SU-DHL-6 (cell line): ENCODE measurements at regions not wholly inside any gene's neighbourhood (a gene's known extent, or its start where the extent isn't known, plus 50 kb on each side); places are given as distances from the start of the nearest gene placed in this dataset.

Source experiments
- H2AFZ ChIP-seq: fragments of 200-600 bp; sonication (generic); 2 replicates; pipeline ENCODE4 v1.6.1; 2014; ENCODE audit warnings: low read depth, mild to moderate bottlenecking, moderate library complexity, mixed read lengths, antibody characterized with exemption, low read length; ENCODE audit not compliant: severe bottlenecking
- H3F3A ChIP-seq: fragments of 200-600 bp; shearing (Covaris generic); 2 replicates; pipeline ENCODE4 v1.6.0; 2016; ENCODE audit warnings: antibody characterized with exemption, mild to moderate bottlenecking; ENCODE audit not compliant: insufficient read depth
- H3K27ac ChIP-seq: fragments of 200-600 bp; sonication (generic); 2 replicates; pipeline ENCODE4 v1.5.1; 2016; ENCODE audit warnings: low read depth, mild to moderate bottlenecking, low read length, moderate library complexity, mixed read lengths
- H3K27me3 ChIP-seq: fragments of 200-600 bp; sonication (generic), shearing (Covaris generic); 2 replicates; pipeline ENCODE4 v1.6.0; 2014; ENCODE audit warnings: mild to moderate bottlenecking, low read length
- H3K36me3 ChIP-seq: fragments of 200-600 bp; sonication (generic); 2 replicates; pipeline ENCODE4 v1.6.1; 2014; ENCODE audit warnings: mild to moderate bottlenecking, low read length, mixed read lengths
- H3K4me2 ChIP-seq: fragments of 300-600, 200-600 bp; shearing (Covaris generic), sonication (generic); 2 replicates; pipeline ENCODE4 v1.6.0; 2014; ENCODE audit warnings: low read length, low read depth, mild to moderate bottlenecking; ENCODE audit not compliant: poor library complexity, severe bottlenecking
- H3K4me3 ChIP-seq: fragments of 200-600 bp; sonication (generic); 2 replicates; pipeline ENCODE4 v1.5.1; 2014; ENCODE audit warnings: antibody characterized with exemption, low read length, mild to moderate bottlenecking, mixed read lengths; ENCODE audit not compliant: insufficient read depth, poor library complexity, severe bottlenecking
- H3K79me2 ChIP-seq: fragments of 200-600 bp; sonication (generic); 2 replicates; pipeline ENCODE4 v1.6.1; 2014; ENCODE audit warnings: mild to moderate bottlenecking, low read length, moderate library complexity; ENCODE audit not compliant: insufficient read depth
- H3K9ac ChIP-seq: fragments of 200-600 bp; sonication (generic); 2 replicates; pipeline ENCODE4 v1.7.0; 2014; ENCODE audit warnings: mild to moderate bottlenecking, low read length
- H3K9me2 ChIP-seq: fragments of 200-600 bp; sonication (generic); replicated peaks from 2 replicates; pipeline ENCODE4 v1.6.1; 2014; ENCODE audit warnings: low read length; ENCODE audit not compliant: insufficient read depth
- H3K9me3 ChIP-seq: fragments of 200-600 bp; sonication (generic); 2 replicates; pipeline ENCODE4 v1.6.1; 2014; ENCODE audit warnings: low read length, mixed read lengths; ENCODE audit not compliant: insufficient read depth
- H4K20me1 ChIP-seq: fragments of 200-600 bp; sonication (generic); 2 replicates; pipeline ENCODE4 v1.6.1; 2014; ENCODE audit warnings: low read depth, mild to moderate bottlenecking, antibody characterized with exemption, low read length, moderate library complexity, mixed read lengths
- EZH2phosphoT487 ChIP-seq: fragments of 200-600 bp; sonication (generic), shearing (Covaris generic); conservative IDR thresholded peaks from 2 replicates; pipeline ENCODE4 v1.6.1; 2018; ENCODE audit warnings: mild to moderate bottlenecking, antibody characterized with exemption, low read length, moderate library complexity, mixed read lengths
- TF ChIP-seq, protein P1 (sequence below): fragments of 200-600 bp; sonication (generic); IDR thresholded peaks from one replicate; pipeline ENCODE4 v1.5.1; 2017; ENCODE audit warnings: antibody characterized with exemption, mild to moderate bottlenecking, low read length, moderate library complexity; ENCODE audit not compliant: insufficient read depth, poor library complexity, severe bottlenecking

DNA sequence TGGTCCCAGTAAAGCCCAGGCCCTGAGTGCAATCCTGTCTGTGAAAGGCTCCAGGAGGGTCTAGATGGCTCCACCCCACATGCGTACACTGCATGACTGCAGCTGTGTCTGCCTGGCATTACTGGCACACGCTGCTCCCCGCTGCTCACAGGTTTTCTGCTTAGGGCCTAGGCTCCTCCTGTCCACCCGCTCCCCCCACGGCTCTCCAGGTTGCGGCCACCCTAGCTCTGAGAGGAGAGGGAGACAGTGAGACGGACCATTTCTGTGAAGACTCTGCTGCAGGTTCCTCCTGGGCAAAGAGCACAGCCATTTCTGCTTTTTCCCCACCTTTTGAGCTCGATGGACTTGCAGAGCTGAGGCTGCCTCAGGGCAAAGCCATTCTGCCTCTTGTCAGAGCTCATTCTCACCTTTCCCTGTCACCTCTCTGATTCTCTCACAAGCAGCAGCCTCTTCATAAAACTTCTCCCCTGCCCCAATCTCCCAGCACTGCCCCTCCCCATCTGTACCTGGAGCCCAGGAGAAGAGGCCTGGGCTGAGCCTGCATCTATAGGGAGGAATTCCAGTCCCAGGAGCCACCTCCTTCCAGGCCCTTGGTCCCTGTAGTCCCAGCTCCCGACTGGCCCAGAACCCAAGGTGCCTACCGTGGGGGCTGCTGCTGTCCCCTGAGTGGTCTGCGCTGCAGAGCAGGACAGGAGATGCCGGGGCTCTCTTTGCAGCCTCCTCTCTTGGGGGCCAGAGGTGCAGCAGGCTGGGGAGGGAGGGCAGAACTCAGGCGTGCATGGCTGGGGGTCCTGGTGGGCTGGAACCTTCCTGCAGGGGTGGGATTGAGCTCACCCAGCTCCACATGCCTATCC lies 433.7 kb upstream of the B3GAT1 start:
- Histone ChIP-seq H3K4me3 (no peak overlapping the region), H3K4me2 (no peak overlapping the region), H2AFZ (no peak overlapping the region), H3K9me2 (no peaks in the 10 kb centered on the region), H3K27ac (no peak overlapping the region), H3K36me3 (no peaks in the 10 kb centered on the region), H3K9ac (no peak overlapping the region), H3K9me3 (no peaks in the 10 kb centered on the region), H3F3A (no peaks in the 10 kb centered on the region), H3K79me2 (no peaks in the 10 kb centered on the region), H4K20me1 (no peaks in the 10 kb centered on the region), H3K27me3 (no peaks in the 10 kb centered on the region)
- TF ChIP-seq, protein P1, sequence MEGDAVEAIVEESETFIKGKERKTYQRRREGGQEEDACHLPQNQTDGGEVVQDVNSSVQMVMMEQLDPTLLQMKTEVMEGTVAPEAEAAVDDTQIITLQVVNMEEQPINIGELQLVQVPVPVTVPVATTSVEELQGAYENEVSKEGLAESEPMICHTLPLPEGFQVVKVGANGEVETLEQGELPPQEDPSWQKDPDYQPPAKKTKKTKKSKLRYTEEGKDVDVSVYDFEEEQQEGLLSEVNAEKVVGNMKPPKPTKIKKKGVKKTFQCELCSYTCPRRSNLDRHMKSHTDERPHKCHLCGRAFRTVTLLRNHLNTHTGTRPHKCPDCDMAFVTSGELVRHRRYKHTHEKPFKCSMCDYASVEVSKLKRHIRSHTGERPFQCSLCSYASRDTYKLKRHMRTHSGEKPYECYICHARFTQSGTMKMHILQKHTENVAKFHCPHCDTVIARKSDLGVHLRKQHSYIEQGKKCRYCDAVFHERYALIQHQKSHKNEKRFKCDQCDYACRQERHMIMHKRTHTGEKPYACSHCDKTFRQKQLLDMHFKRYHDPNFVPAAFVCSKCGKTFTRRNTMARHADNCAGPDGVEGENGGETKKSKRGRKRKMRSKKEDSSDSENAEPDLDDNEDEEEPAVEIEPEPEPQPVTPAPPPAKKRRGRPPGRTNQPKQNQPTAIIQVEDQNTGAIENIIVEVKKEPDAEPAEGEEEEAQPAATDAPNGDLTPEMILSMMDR: no peak
- TF ChIP-seq EZH2phosphoT487: no peak

DNA sequence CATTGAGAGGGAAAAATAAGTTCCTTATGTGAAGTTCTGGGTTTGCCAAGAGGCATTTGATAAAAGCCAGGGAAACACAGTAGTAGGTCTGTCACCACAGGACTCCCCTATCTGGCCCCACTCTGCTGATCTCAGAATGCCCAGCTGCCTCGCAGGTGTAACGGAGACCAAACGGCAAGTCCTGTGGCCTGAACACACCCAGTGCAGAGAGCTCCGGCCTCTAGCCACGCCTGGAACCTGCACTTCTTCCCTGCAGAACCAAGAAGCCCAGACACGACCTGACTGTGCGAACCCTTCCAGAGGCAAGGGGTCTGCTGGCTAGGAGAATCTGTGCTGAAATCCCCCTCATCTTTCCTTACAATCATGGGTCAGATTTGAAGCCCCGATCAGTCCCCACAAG lies 432.8 kb upstream of the B3GAT1 start:
- no peak overlapping the region for H3K9ac ChIP-seq
- H3K36me3 ChIP-seq: no peaks in the 10 kb centered on the region
- no peak overlapping the region for H3K27ac ChIP-seq
- no peaks in the 10 kb centered on the region for H4K20me1 ChIP-seq
- H3K79me2 ChIP-seq: no peaks in the 10 kb centered on the region
- no peaks in the 10 kb centered on the region for H3K9me2 ChIP-seq
- no peak overlapping the region for H3K4me2 ChIP-seq
- H3K27me3 ChIP-seq: no peaks in the 10 kb centered on the region
- no peak for TF ChIP-seq EZH2phosphoT487
- TF ChIP-seq, protein P1: no peak
- no peaks in the 10 kb centered on the region for H3K9me3 ChIP-seq
- H3F3A ChIP-seq: no peaks in the 10 kb centered on the region
- H3K4me3 ChIP-seq: no peak overlapping the region
- H2AFZ ChIP-seq: no peak overlapping the region

DNA sequence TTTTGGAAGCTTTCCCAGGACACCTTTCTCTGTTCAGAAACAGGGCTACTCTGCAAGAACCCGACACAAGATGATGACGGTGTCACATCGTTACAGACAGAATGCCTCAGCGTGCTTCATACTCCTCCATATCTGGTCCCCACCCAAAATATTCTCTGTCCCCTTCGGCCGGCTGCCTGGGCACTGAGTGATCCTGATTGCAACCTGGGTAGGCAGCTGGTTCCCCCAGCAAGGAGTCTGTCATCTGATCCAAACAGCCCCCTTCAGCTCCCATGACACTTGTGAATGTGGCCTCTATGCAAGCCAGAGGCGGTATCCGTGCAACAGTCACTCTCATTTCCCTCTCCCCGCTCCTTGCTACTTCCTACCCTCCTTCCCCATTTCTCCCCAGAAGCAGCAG lies 431.7 kb upstream of the B3GAT1 start:
- Histone ChIP-seq H3K9me3 (no peaks in the 10 kb centered on the region), H3K9me2 (no peaks in the 10 kb centered on the region), H3K27me3 (no peaks in the 10 kb centered on the region), H4K20me1 (no peaks in the 10 kb centered on the region), H3K9ac (no peak overlapping the region), H3K79me2 (no peaks in the 10 kb centered on the region), H3K27ac (no peak overlapping the region), H2AFZ (no peak overlapping the region), H3F3A (no peaks in the 10 kb centered on the region), H3K4me2 (no peak overlapping the region), H3K4me3 (no peak overlapping the region), H3K36me3 (no peaks in the 10 kb centered on the region)
- TF ChIP-seq EZH2phosphoT487: no peak
- TF ChIP-seq, protein P1: no peak
